ENCODE measurements at regions not wholly inside any gene's neighbourhood (a gene's known extent, or its start where the extent isn't known, plus 50 kb on each side); places are given as distances from the start of the nearest gene placed in this dataset.
"Not testable (repeated sequence)": the region's sequence is repeated elsewhere in the genome, so short reads cannot be mapped to it uniquely, and the experiment has no call there.

- no peak overlapping the region for H3K4me3 ChIP-seq (ENCODE audit: low read length)
- no peak for TF ChIP-seq CTCF (IDR thresholded peaks at IDR 0.05; ENCODE audit: insufficient read depth, low read depth, low read length, missing control alignments)
- DNase-seq (ENCODE audit: low read depth): no peak
These were observed 157.9 kb downstream of the KCNJ2 start for GRCh38 chr17:70327279-70327678.

GRCh38 chr17:70327723-70328122 is 158.4 kb downstream of the KCNJ2 start:
- no peak overlapping the region for H3K4me3 ChIP-seq (ENCODE audit: low read length)
- no peak for TF ChIP-seq CTCF (IDR thresholded peaks at IDR 0.05; ENCODE audit: insufficient read depth, low read depth, low read length, missing control alignments)
- DNase-seq (ENCODE audit: low read depth): no peak

GRCh38 chr17:70329721-70330120 is 160.4 kb downstream of the KCNJ2 start:
- H3K4me3 ChIP-seq (ENCODE audit: low read length): no peak overlapping the region
- no peak for DNase-seq (ENCODE audit: low read depth)
- TF ChIP-seq CTCF (IDR thresholded peaks at IDR 0.05; ENCODE audit: insufficient read depth, low read depth, low read length, missing control alignments): no peak

- DNase-seq (ENCODE audit: low read depth); H3K4me3 ChIP-seq (ENCODE audit: low read length): not testable (repeated sequence)
These were observed 161.7 kb downstream of the KCNJ2 start for GRCh38 chr17:70331066-70331465.

- H3K4me3 ChIP-seq (ENCODE audit: low read length): no peak overlapping the region
- no peak for TF ChIP-seq CTCF (IDR thresholded peaks at IDR 0.05; ENCODE audit: insufficient read depth, low read depth, low read length, missing control alignments)
- no peak for DNase-seq (ENCODE audit: low read depth)
These were observed 163.3 kb downstream of the KCNJ2 start for GRCh38 chr17:70332356-70333210.

GRCh38 chr17:70336411-70336810 is 167.1 kb downstream of the KCNJ2 start:
- DNase-seq (ENCODE audit: low read depth): no peak
- no peak overlapping the region for H3K4me3 ChIP-seq (ENCODE audit: low read length)
- TF ChIP-seq CTCF (IDR thresholded peaks at IDR 0.05; ENCODE audit: insufficient read depth, low read depth, low read length, missing control alignments): no peak

GRCh38 chr17:70338946-70339354 is 169.6 kb downstream of the KCNJ2 start:
- no peak for DNase-seq (ENCODE audit: low read depth)
- no peak for TF ChIP-seq CTCF (IDR thresholded peaks at IDR 0.05; ENCODE audit: insufficient read depth, low read depth, low read length, missing control alignments)
- H3K4me3 ChIP-seq (ENCODE audit: low read length): no peak overlapping the region
